ENCODE measurements at regions not wholly inside any gene's neighbourhood (a gene's known extent, or its start where the extent isn't known, plus 50 kb on each side); places are given as distances from the start of the nearest gene placed in this dataset.

- peaks cover 0 to 11% (median 0%) of the 10 kb centered on the region in 12 donors for H3K9me3 ChIP-seq
- no peak overlapping the region for H3K27ac ChIP-seq
- intact Hi-C loops (cut with DNase I), result loop anchor here in 2 of 10 donors (10.0 kb wide), 3 partner anchors 84 to 534 kb away; partner anchors contain the start of gene FZD8 (in 1 of the 2)
These were observed 536.5 kb upstream of the FZD8 start for GRCh38 chr10:36178616-36179015.

GRCh38 chr10:36177071-36177470 lies 535.0 kb upstream of the FZD8 start:
- Histone ChIP-seq H3K36me3 (no peaks in the 10 kb centered on the region), H3K4me1 (peaks cover 0 to 27% (median 16%) of the 10 kb centered on the region in 12 donors), H3K4me3 (no peak overlapping the region), H3K27me3 (no peaks in the 10 kb centered on the region), H3K9me3 (peaks cover 0 to 11% (median 0%) of the 10 kb centered on the region in 12 donors), H3K27ac (no peak overlapping the region)
- WGBS, 4 donors, result 94 to 97% (median 95%) methylated on average over 3 of the region's 3 CpGs
- TF ChIP-seq POLR2A (IDR thresholded peaks at IDR 0.05), result no peak
- no peak for TF ChIP-seq CTCF (IDR thresholded peaks at IDR 0.05)
- intact Hi-C loops (cut with DNase I), result loop anchor here in 2 of 10 donors (10.0 kb wide), 3 partner anchors 82 to 532 kb away; partner anchors contain the start of gene FZD8 (in 1 of the 2)
- DNase-seq (no peak), ATAC-seq (no peak)

More at GRCh38 chr10:36178616-36179015, 536.5 kb upstream of the FZD8 start:
- Histone ChIP-seq H3K4me3 (no peak overlapping the region), H3K27me3 (no peaks in the 10 kb centered on the region), H3K4me1 (peaks cover 0 to 27% (median 16%) of the 10 kb centered on the region in 12 donors), H3K36me3 (no peaks in the 10 kb centered on the region)
- no peak for DNase-seq
- WGBS, 4 donors, result 69 to 86% (median 77%) methylated on average over 3 of the region's 3 CpGs
- TF ChIP-seq POLR2A (IDR thresholded peaks at IDR 0.05) (no peak), CTCF (IDR thresholded peaks at IDR 0.05) (no peak)
- no peak for ATAC-seq

- TF ChIP-seq POLR2A (IDR thresholded peaks at IDR 0.05), result no peak
- H3K4me3 ChIP-seq, result no peak overlapping the region
- intact Hi-C loops (cut with DNase I), result loop anchor here in 2 of 10 donors (10.0 kb wide), 3 partner anchors 81 to 531 kb away; partner anchors contain the start of gene FZD8 (in 1 of the 2)
These were observed 533.9 kb upstream of the FZD8 start for GRCh38 chr10:36175954-36176353.

GRCh38 chr10:36173364-36173763 lies 531.3 kb upstream of the FZD8 start:
- peak overlapping the region in 1 of 12 donors; percentile 36 for H3K27ac ChIP-seq
- ATAC-seq (peak in 2 of 4 donors; percentile 33 to 71), DNase-seq (peak in 2 of 5 donors; percentile 24 to 29)
- H3K4me1 ChIP-seq, result peaks cover 0 to 31% (median 16%) of the 10 kb centered on the region in 12 donors
- TF ChIP-seq POLR2A (IDR thresholded peaks at IDR 0.05) (no peak), CTCF (IDR thresholded peaks at IDR 0.05) (no peak)
- WGBS, 4 donors, result 45 to 67% (median 46%) methylated on average over 4 of the region's 4 CpGs
- H3K27me3 ChIP-seq, result no peaks in the 10 kb centered on the region
- no peak overlapping the region for H3K4me3 ChIP-seq
- no peaks in the 10 kb centered on the region for H3K9me3 ChIP-seq
- H3K36me3 ChIP-seq, result no peaks in the 10 kb centered on the region
- intact Hi-C loops (cut with DNase I), result loop anchor here in 3 of 10 donors (5.0 to 10.0 kb wide), 4 partner anchors 79 to 531 kb away; partner anchors contain the start of gene FZD8 (in 2 of the 3)

More at GRCh38 chr10:36175954-36176353, 533.9 kb upstream of the FZD8 start:
- H3K4me1 ChIP-seq, result peaks cover 0 to 30% (median 16%) of the 10 kb centered on the region in 12 donors
- no peak overlapping the region for H3K27ac ChIP-seq
- H3K9me3 ChIP-seq, result peaks cover 0 to 11% (median 0%) of the 10 kb centered on the region in 12 donors
- no peaks in the 10 kb centered on the region for H3K36me3 ChIP-seq
- no peak for DNase-seq
- ATAC-seq, result no peak
- no peaks in the 10 kb centered on the region for H3K27me3 ChIP-seq
